TTC549 (cell line): ENCODE measurements at regions not wholly inside any gene's neighbourhood (a gene's known extent, or its start where the extent isn't known, plus 50 kb on each side); places are given as distances from the start of the nearest gene placed in this dataset.
"Not testable (repeated sequence)": the region's sequence is repeated elsewhere in the genome, so short reads cannot be mapped to it uniquely, and the experiment has no call there.

Experiments
- FAIRE-seq: peaks from 2 replicates; lab custom pipeline; 2012; peaks lifted over from hg19 to GRCh38; lab: Jason Lieb, UNC

- no peak for FAIRE-seq
Measured at GRCh38 chr13:108003626-108004025, 211.7 kb downstream of the LIG4 start.

GRCh38 chr13:108000998-108001397, 214.3 kb downstream of the LIG4 start:
- FAIRE-seq, result no peak

DNA sequence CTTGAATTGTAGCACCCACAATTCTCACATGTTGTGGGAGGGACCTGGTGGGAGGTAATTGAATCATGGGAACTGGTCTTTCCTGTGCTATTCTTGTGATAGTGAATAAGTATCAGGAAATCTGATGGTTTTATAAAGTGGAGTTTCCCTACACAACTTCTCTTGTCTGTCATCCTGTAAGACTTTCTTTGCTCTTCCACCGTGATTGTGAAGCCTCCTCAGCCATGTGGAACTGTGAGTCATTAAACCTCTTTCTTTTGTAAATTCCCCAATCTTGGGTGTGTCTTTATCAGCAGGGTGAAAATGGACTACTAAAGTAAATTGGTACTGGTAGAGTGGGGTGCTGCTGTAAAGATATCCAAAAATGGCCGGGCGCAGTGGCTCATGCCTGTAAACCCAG, 215.6 kb downstream of the LIG4 start:
- FAIRE-seq, result no peak

GRCh38 chr13:107994137-107994536, 221.2 kb downstream of the LIG4 start:
- no peak for FAIRE-seq

- no peak for FAIRE-seq
Measured at GRCh38 chr13:107993239-107993949, 221.9 kb downstream of the LIG4 start.

GRCh38 chr13:107992542-107992941, 222.8 kb downstream of the LIG4 start:
- no peak for FAIRE-seq

GRCh38 chr13:107977071-107977574, 238.2 kb downstream of the LIG4 start:
- FAIRE-seq, result no peak

DNA sequence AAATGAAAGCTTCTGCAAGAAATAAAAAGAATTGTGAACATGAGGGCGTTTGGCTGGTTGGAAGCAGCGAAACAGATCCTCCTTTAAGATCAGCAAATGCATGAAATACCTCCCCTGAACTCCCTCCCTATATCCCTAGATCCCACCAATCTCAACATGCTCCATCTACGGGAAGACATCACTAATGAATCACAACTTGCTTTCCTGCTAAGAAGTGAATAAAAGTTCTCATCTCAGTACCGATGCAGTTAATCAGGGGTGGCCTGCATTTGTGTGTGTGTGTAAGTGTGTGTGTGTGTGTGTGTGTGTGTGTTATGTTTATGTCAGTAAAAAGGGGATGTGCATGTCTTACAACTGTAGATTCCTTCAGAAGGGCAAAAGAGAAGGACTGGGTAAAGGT, 238.7 kb downstream of the LIG4 start:
- no peak for FAIRE-seq

- FAIRE-seq, result no peak
Measured at GRCh38 chr13:107974409-107974808, 240.9 kb downstream of the LIG4 start.

- no peak for FAIRE-seq
Measured at GRCh38 chr13:107969546-107969945, 245.8 kb downstream of the LIG4 start.

DNA sequence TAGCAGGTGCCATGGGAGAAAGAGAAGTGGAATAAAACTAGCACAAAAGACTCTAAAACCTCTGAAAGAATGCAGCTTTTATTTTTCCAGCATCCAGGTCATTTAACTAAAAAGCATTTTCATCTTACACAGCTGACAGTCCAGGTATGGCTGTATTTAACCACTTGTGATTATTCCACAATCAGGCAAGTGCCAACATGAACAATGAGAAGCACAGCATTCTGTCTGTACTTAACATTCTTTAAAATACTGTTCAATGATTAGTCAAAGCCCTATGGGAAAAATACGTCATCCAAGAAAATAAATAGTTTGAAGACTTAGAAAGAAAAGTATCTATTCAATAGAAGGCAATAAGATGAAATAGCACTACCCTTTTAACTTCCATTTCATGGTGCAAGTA, 246.9 kb downstream of the LIG4 start:
- no peak for FAIRE-seq

- no peak for FAIRE-seq
Measured at GRCh38 chr13:107964395-107964794, 250.9 kb downstream of the LIG4 start.

- FAIRE-seq, result no peak
Measured at GRCh38 chr13:107961849-107962608, 253.3 kb downstream of the LIG4 start.

DNA sequence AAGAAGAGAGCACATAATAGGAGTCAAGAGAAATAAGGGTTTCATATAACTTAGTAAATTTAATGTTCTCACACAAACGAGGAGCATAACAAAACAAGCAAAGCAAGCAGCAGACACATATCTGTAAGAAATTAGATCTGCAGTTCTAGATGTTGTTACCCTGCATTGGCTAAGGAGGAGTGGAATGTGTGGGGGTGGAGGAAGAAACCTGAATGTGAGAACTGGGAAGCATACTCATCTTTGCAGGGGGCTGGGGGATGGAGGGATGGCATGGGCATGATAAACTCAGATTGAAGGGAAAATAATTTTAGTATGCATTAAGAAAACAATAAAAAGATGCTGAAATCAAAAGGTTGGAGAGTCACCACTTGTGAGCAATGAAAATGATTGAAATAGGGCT, 255.0 kb downstream of the LIG4 start:
- no peak for FAIRE-seq

DNA sequence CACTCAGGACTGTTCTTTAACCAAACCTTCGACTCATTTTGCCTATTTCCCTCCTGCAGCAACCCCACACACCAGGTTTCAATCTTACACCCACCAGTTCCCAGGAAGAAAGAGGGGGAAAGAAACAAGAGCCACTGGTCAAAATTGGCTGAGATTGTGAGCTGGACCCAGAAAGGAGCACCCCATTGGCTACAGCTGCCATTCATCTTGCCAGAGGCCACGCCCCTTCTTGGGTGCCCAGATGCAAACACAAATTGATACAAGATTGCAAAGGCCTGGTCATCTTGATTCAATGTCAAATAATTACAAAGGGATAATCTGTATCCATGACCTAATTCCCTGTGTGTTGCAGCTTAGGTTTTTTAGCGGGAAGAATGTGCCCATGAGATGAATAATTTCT, 258.4 kb downstream of the LIG4 start:
- no peak for FAIRE-seq

DNA sequence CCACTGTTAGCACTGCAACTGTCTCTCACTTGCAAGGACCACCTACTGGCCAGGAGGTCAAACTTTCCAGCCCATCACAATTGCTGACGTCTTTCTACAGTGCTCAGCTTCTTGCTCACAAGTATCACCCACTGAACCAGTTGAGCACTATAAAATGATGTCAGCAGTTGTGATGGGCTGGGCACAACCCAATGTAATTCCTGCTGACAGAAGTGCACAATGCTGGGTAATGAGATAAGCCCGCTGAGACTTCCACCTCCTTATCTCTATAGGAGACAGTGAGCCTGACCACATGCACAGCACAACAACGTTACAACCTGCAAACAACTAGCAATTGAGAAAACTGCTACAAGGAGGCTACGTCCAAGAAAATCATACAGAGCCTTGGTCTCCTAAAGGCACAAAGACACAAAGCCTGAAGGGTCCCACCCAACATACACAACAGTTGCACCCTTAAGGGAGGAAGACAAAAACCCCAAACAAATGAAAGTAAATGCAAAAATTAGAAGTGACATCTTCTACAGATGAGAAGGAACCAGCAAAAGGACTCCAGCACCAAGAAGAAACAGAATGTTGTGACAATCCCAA, 273.2 kb downstream of the LIG4 start:
- no peak for FAIRE-seq

DNA sequence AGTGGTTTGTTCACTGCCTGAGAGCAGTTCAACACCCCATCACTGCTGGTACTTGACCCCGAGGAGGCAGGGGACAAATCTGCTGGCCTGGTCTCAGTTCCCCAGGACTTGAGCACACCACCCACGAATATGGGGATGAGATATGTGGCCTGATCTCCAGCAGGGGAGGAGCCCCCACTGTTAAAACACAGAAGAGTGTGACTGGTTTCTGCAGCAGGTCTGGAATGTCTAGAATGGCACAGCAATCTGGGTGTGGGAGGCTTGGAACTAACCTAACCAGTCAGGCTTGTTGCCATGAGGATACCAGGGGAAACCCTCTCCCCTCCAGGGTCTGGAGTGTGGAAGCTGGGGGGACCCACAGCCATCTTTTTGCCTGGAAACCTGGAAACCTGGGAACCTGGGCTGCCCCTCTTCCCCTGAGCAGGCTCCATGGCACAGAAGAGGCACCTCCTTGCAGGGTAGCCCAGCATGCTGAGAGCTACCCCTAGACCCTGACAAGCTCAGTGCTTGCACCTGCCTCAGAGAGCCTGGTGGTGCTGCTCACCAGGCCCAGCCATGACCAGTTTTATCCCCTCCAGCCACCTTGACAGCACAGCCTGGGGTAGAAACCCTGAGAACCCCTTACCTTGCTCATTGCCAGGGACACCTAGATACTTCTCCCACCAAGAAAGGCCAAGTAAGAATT, 273.8 kb downstream of the LIG4 start:
- no peak for FAIRE-seq

DNA sequence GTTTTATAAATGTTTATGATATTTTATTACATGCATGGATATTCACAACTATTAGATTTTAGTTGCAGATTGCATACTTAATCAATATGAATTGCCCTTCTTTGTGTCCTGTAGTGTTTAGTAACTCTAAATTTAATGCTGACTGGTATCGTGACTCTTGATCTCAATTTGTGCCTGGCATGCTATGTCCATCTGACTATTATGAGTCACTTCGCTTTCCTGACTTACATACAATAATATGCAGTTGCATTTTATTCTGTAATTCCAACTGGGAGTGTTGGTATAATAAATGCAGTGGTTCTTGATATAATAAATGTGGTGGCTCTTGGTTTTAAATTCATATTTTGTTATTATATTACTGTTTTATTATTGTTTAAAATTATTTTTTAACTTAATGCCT, 277.5 kb downstream of the LIG4 start:
- no peak for FAIRE-seq

DNA sequence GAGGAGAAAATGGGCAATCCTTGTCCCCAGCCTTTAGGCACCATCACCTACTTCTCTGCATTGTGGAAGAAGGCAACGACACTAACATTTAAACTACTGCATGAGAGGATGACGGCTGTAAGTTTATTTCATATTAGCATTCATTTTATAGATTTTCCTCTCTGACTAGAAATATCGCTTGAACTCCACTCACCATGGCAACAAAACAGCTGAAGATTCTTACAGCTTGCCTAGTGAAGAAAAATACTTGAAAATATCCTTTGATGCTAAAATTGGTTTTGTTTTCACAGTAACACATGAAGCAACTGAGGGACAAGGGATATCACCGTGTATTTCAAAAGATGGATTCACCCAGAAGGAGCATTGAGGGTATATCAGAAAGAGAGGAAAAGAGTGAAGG, 284.3 kb downstream of the LIG4 start:
- FAIRE-seq, result no peak

DNA sequence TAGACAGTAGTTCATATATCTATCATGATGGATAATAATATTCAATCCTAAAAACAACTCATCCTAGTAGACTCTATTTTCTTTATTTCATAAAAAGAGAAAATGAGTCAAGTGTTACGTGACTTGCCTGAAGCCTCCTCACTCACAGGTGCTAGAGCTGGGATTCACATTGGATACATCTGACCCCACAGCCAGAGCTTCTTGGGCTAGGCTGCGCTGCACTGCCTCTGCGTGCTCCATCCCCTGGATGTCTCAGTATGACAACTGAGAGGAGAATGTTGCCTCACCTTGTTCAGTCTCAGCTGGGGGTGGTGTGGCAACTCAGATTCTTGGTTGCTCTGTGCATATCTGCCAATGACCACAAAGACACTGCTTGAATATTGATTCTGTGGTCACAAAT, 286.6 kb downstream of the LIG4 start:
- no peak for FAIRE-seq

- FAIRE-seq, result no peak
Measured at GRCh38 chr13:107927557-107927956, 287.8 kb downstream of the LIG4 start.

- not testable (repeated sequence) for FAIRE-seq
Measured at GRCh38 chr13:107926515-107926914, 288.8 kb downstream of the LIG4 start.

DNA sequence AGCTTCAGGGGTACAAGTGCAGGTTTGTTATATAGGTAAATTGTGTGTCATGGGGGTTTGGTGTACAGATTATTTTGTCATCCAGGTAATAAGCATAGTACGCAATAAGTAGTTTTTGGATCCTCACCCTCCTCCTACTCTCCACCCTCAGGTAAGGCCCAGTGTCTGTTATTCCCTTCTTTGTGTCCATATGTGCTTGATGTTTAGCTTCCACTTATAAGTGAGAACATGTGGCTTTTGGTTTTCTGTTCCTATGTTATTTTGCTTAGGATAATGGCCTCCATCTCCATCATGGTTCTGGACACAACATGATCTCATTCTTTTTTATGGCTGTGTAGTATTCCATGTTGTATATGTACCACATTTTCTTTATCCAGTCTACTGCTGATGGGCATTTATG, 298.4 kb downstream of the LIG4 start:
- not testable (repeated sequence) for FAIRE-seq
